ENCODE measurements at regions not wholly inside any gene's neighbourhood (a gene's known extent, or its start where the extent isn't known, plus 50 kb on each side); places are given as distances from the start of the nearest gene placed in this dataset.

GRCh38 chr15:35304389-35304788, 219.3 kb upstream of the NANOGP8 start:
- TF ChIP-seq CTCF (IDR thresholded peaks at IDR 0.05; ENCODE audit: borderline replicate concordance, control extremely low read depth, extremely low read depth, insufficient read depth, missing control alignments) = no peak
- in situ Hi-C loops (cut with MboI; ENCODE audit: low sequenced_read_pairs, unreplicated experiment) = no loop called here
- no peak for DNase-seq (ENCODE audit: low spot score)

DNA sequence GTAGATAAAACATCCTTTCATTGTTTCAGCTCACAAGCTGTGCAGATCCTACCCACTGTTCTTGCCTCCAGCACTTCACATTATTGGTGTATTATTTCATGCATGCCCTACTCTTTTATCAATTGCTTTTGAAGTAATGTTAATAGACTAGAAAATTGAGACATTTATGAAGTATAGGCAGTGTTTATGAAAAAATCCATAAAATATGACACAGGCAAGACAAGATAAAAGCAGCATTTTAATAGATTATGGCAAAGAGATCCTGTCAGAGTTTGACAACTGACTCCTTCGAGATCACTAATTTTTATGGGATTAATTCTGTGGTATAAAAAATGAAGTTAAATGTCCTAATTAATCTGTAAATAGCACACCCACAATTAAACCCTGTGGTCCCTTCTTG, 217.2 kb upstream of the NANOGP8 start:
- no peak for DNase-seq (ENCODE audit: low spot score)
- TF ChIP-seq CTCF (IDR thresholded peaks at IDR 0.05; ENCODE audit: borderline replicate concordance, control extremely low read depth, extremely low read depth, insufficient read depth, missing control alignments) = no peak
- in situ Hi-C loops (cut with MboI; ENCODE audit: low sequenced_read_pairs, unreplicated experiment) = no loop called here

- no peak for DNase-seq (ENCODE audit: low spot score)
- in situ Hi-C loops (cut with MboI; ENCODE audit: low sequenced_read_pairs, unreplicated experiment) = no loop called here
- no peak for TF ChIP-seq CTCF (IDR thresholded peaks at IDR 0.05; ENCODE audit: borderline replicate concordance, control extremely low read depth, extremely low read depth, insufficient read depth, missing control alignments)
Observed at GRCh38 chr15:35301088-35301487, 216.0 kb upstream of the NANOGP8 start.

- DNase-seq (ENCODE audit: low spot score) = no peak
- in situ Hi-C loops (cut with MboI; ENCODE audit: low sequenced_read_pairs, unreplicated experiment) = loop anchor here (10.0 to 25.0 kb wide), 2 partner anchors 146 to 212 kb away; partner anchors contain the start of gene NANOGP8
- TF ChIP-seq CTCF (IDR thresholded peaks at IDR 0.05; ENCODE audit: borderline replicate concordance, control extremely low read depth, extremely low read depth, insufficient read depth, missing control alignments) = no peak
Observed at GRCh38 chr15:35299059-35299735, 214.1 kb upstream of the NANOGP8 start.

DNA sequence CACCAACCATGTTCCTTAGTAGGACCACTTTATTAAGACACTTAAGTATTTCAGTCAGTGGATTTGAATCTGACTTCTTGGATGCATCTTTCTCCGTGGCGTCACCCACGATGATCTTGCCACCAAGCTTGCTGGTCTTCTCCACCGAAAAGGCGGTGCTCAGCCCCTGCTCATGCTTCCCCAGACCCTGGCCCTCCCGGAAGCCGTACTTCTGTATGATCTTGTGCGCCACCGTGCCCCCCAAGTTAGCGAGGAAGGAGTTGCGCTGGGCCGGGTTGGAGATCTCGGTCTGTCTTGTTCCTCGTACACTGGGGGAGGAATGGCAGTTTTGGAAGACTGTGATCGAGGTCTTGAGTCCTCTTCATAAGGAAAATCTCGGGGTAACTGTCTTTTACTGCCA, 213.4 kb upstream of the NANOGP8 start:
- in situ Hi-C loops (cut with MboI; ENCODE audit: low sequenced_read_pairs, unreplicated experiment) = loop anchor here (10.0 to 25.0 kb wide), 2 partner anchors 146 to 211 kb away; partner anchors contain the start of gene NANOGP8
- TF ChIP-seq CTCF (IDR thresholded peaks at IDR 0.05; ENCODE audit: borderline replicate concordance, control extremely low read depth, extremely low read depth, insufficient read depth, missing control alignments) = no peak
- no peak for DNase-seq (ENCODE audit: low spot score)

DNA sequence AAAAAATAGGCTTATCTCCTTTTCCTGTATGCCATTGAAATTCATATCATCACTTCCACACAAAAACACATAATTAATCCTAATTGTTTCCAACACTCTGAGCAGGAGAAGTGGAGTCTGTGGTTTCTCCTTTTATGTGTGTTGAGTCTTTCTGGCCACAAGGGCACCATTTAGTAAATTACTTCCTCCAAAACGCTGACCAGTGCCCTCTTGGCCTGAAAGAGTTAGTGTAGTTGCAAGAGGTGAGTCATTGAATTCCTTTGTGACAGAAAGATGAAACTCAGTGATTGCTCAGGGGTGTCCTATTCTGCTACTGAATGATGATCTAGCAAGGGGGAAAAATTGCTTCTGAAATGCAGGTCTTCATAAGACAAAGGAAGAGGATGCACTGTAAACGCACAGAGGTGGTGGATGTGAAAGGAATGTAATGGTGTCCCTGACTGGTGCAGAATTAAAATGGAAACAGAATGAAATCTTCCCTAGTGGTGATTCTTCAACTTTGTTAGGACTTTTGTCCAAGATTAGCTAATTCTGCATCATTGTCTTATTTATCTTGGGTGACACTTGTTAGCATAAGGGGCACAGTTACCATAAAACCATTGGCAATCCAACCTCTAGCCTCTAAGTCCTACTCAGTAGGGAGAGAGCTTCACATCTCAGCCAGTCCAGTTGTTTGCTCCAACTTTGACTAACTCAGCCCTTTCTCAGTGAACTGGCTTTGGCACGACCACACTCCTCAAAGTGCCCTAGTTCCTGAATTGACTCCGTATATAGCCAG, 208.4 kb upstream of the NANOGP8 start:
- in situ Hi-C loops (cut with MboI; ENCODE audit: low sequenced_read_pairs, unreplicated experiment) = loop anchor here (10.0 to 25.0 kb wide), 2 partner anchors 151 to 206 kb away; partner anchors contain the start of gene NANOGP8
- TF ChIP-seq CTCF (IDR thresholded peaks at IDR 0.05; ENCODE audit: borderline replicate concordance, control extremely low read depth, extremely low read depth, insufficient read depth, missing control alignments) = no peak
- DNase-seq (ENCODE audit: low spot score) = no peak

Measured in GM13976 (cell line).